ENCODE measurements at regions not wholly inside any gene's neighbourhood (a gene's known extent, or its start where the extent isn't known, plus 50 kb on each side); places are given as distances from the start of the nearest gene placed in this dataset.
"Not testable (repeated sequence)": the region's sequence is repeated elsewhere in the genome, so short reads cannot be mapped to it uniquely, and the experiment has no call there.

GRCh38 chr4:106869551-106869950 lies 166.6 kb downstream of the DKK2 start:
- no peak for DNase-seq (ENCODE audit: low read depth in 2 of 2)

GRCh38 chr4:106868381-106869035 lies 167.6 kb downstream of the DKK2 start:
- no peak for DNase-seq (ENCODE audit: low read depth in 2 of 2)

- no peak for DNase-seq (ENCODE audit: low read depth in 2 of 2)
These were observed 171.9 kb downstream of the DKK2 start for GRCh38 chr4:106864231-106864630.

DNA sequence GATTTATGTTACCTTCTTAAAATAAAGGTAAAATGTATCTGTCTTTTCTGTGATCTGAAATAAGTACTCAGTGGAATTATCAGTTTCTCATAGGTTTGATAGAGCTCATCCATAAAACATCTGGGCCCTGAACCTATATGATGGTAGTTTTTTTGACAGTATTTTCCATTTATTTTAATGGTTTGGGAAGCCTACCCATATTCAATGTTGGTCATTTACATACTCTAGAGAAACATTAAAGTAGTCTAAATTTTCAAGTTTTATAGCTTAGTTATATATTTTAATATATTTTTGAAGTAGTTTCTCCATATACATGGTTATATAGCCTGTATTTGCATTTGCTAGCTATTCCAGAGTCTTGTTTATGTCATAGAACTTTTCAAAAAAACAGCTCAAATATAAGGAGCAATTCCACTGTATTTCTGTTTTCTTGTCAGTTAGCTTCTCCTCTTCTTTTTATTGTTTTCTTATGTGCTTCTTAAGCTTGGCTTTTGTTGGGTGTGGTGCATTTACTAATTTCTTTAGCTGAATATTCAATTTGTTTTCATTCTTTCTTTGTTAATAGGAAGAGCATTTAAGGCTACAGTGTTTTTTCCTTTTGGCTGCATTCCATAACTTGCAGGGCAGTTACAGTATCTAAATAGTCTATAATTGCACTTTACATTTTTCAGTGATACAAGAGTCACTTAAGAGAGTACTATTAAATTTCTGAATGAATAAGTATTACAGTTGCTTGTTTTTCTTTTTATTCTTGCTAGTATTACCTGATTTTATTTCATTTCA lies 181.4 kb downstream of the DKK2 start:
- DNase-seq (ENCODE audit: low read depth in 2 of 2): no peak

DNA sequence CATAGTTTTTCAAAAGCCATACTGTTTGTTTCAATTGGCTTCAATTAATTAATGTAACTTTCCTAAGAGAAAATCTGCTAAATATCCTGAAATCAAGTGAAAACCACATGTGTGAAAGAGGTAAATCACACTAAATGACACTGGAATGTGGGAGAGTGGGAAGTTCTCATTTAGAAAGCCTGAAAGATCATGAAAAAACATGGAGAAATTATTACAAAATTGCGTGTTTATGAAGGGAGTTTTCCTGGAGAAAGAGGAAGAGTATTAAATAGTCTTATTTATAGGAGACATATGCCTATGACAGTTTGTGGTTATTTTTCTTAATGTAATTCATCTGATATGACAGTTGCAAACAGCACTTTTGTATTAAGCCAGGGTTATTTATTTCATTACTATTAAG lies 183.7 kb downstream of the DKK2 start:
- DNase-seq (ENCODE audit: low read depth in 2 of 2): no peak

GRCh38 chr4:106851726-106852125 lies 184.4 kb downstream of the DKK2 start:
- no peak for DNase-seq (ENCODE audit: low read depth in 2 of 2)

DNA sequence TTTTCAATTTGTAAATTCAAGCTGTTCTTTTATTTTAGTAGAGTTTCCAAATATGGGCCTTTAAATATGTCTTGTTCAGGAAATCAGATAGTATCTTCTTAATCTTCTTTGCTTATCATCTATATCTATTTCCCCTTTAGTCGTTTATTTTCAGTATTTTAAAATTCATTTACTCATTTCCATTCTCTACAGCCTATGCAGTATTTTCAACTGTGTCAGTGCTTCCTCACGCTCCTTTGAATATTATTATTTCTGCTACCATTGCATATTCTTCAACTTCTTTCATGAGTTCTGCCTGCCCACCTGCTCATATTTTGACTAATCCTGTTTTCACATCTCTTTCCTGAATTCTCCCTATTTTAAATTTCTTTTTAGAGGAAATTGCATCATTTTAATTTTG lies 185.4 kb downstream of the DKK2 start:
- DNase-seq (ENCODE audit: low read depth in 2 of 2): no peak

DNA sequence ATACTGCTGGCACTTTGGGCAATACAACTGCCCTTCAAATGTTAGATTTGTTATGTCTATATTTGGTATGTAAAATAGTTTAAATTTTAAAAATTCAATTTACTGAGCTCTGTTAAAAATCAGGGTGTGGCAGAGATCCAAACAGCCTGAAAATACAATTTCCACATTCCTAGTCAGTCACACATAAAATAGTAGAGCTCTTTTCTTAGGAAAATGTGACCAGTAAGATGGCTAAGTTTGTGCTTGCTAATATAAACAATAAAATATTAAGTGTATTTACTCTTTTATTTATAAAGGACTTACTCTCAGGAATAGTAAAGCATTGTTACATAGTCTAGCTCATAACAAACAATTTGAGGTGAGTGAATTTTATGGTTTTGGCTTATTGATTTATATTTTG lies 200.2 kb downstream of the DKK2 start:
- no peak for DNase-seq (ENCODE audit: low read depth in 2 of 2)

GRCh38 chr4:106830879-106831278 lies 205.2 kb downstream of the DKK2 start:
- DNase-seq (ENCODE audit: low read depth in 2 of 2): no peak

- DNase-seq (ENCODE audit: low read depth in 2 of 2): no peak
These were observed 217.3 kb downstream of the DKK2 start for GRCh38 chr4:106818764-106819163.

DNA sequence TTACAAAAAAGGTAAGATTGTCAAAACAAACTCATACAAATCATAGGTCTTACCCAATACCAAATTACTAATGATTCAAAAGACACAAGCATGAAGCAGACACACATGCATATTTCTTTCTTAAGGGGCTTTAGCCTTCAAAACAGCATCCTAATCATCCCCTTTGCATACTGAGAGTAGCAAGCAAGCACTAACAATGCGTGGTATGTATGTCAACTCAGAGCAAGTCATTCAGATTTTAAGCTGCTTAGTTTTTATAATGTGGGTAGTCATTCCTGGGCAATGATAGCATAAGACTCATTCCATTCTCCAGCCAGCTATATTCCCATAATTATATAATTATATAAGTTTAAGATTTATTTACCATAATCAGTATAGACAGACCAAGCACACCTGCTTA lies 219.6 kb downstream of the DKK2 start:
- no peak for DNase-seq (ENCODE audit: low read depth in 2 of 2)

DNA sequence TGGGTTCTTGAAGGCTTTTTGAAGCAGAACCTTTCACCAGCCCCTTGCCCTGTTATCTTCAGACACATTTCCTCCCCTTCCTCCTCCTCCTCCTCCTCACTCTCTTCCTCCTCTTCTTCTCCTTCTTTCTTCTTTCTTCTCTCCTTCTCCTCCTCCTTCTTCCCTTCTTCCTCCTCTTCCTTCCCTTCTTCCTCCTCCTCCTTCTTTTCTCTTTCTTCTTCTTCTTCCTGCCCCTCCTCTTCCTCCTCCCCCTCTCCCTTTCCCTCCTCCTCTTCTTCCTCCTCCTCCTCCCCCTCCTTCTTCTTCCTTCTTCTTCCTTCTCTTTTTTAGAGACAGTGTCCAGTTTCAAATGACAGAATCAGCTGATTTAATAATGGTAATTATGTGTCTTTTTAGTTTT lies 226.0 kb downstream of the DKK2 start:
- DNase-seq (ENCODE audit: low read depth in 2 of 2): no peak

DNA sequence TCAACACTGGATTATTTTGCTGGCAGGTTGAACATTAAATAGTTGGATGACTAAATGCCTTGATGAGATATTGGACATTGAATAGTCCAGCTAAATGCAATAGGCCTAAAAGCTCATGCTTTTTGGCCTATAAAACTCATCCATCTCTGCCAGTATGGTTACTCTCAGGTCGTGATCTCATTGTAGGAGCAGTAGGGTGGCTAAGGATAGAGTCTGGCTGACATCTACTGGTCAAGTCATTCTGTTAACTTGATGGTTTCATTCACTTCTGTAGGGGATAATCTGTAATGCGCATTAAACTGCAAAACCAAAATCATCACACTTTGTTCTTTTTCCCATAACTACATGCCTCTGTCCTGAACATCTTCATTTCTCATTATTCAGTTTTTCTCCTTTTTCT lies 227.0 kb downstream of the DKK2 start:
- DNase-seq (ENCODE audit: low read depth in 2 of 2): no peak

- no peak for DNase-seq (ENCODE audit: low read depth in 2 of 2)
These were observed 229.8 kb downstream of the DKK2 start for GRCh38 chr4:106806158-106806797.

DNA sequence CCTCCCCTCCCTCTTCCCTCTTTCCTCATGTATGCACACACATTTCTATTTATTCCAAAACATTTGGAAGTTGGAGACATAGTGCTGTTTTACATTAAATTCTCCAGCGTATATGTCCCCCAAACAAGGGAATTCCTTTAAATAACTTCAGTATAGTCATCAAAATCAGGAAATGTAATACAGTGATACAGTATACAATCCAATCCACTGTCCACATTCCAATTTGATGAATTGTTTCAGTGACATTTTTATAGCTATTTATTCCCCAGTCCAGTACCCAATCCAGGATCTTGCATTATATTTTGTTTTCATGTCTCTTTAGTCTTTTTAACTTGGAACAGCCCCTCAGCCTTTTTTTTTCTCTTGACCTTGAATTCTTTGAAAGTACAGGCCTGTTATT lies 233.0 kb downstream of the DKK2 start:
- DNase-seq (ENCODE audit: low read depth in 2 of 2): no peak

- DNase-seq (ENCODE audit: low read depth in 2 of 2): no peak
These were observed 234.7 kb downstream of the DKK2 start for GRCh38 chr4:106801386-106801785.

DNA sequence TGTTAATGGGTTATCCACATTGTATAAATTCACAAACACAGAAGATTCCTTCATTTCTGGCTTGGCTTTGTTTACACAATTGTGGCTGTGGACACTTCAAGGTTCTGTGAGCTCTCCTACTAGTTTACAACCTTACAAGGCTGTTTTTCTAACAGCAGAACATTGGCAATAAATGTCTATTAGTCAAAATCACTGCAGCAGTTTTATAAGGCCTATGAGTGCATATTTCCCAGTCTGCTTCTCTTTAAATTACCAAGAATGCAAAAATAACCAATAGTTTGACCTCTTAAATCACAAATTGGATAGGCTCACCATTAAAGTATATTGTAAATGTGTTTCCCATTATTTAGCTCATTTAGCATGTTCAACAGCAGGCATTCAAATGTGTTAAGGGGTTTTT lies 239.2 kb downstream of the DKK2 start:
- no peak for DNase-seq (ENCODE audit: low read depth in 2 of 2)

- DNase-seq (ENCODE audit: low read depth in 2 of 2): no peak
These were observed 240.8 kb downstream of the DKK2 start for GRCh38 chr4:106795326-106795725.

GRCh38 chr4:106793933-106794332 lies 242.2 kb downstream of the DKK2 start:
- DNase-seq (ENCODE audit: low read depth in 2 of 2): no peak

GRCh38 chr4:106775636-106776035 lies 260.5 kb downstream of the DKK2 start:
- DNase-seq (ENCODE audit: low read depth in 2 of 2): no peak

DNA sequence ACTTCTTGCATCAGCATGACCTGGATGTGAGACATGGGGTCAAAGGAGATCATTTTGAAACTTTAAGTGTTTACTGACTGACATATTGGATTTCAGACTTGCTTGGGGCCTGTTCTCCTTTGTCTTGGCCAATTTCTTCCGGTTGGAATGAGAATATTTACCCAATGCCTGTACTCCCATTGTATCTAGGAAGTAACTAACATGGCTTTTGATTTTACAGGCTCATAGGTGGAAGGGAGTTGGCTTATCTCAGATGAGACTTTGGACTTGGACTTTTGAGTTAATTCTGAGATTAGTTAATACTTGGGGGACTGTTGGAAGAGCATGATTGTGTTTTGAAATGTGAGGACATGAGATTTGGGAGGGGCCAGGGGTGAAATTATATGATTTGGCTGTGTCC lies 262.1 kb downstream of the DKK2 start:
- DNase-seq (ENCODE audit: low read depth in 2 of 2): not testable (repeated sequence)

DNA sequence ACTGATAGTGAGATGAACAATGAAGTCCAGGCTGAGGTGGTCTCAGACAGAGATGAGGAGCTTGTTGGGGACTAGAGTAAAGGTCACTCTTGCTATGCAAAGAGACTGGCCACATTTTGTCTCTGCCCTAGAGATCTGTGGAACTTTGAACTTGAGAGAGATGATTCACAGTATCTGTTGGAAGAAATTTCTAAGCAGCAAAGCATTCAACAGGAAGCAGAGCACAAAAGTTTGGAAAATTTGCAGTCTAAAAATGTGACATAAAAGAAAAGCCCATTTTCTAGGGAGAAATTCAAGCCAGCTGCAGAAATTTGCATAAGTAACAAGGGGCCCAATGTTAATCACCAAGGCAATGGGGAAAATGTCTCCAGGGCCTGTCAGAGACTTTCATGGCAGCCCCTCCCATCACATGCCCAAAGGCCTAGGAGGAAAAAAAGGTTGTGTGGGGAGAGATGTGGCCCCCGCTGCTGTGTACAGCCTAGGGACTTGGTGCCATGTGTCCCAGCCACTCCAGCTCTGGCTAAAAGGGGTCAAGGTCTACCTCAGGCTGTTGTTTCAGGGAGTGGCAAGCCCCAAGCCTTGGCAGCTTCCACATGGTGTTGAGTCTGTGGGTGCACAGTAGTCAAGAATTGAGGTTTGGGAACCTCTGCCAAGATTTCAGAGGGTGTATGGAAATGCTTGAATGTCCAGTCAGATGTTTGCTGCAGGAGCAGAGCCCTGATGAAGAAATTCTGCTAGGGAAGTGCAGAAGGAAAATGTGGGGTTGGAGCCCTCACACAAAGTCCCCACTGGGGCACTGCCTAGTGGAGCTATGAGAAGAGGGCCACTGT lies 262.8 kb downstream of the DKK2 start:
- no peak for DNase-seq (ENCODE audit: low read depth in 2 of 2)
